PC-9 (cell line): ENCODE measurements at regions not wholly inside any gene's neighbourhood (a gene's known extent, or its start where the extent isn't known, plus 50 kb on each side); places are given as distances from the start of the nearest gene placed in this dataset.

ENCODE experiments used
- BruUV-seq: library from RNA; stranded (reverse); fragments of 400-500 nt; replicated peaks from 2 replicates; lab custom pipeline; 2021; lab: Mats Ljungman, UMichigan
- CTCF ChIA-PET: fragments of 300-600 bp; sonication (Branson Sonifier 250); formaldehyde crosslinking; loops from one replicate; lab custom pipeline; 2022; ENCODE audit warnings: antibody characterized with exemption; lab: Charles Lee
- POLR2A ChIA-PET: fragments of 300-600 bp; sonication (Branson Sonifier 250); formaldehyde crosslinking; loops from one replicate; lab custom pipeline; 2022; ENCODE audit warnings: antibody characterized with exemption; ENCODE audit not compliant: unreplicated experiment; lab: Charles Lee
- DNase-seq, 2 experiments: peaks; one replicate each; pipeline versions ENCODE4 v3.0.0 to v3.0.0-alpha.2; 2015 to 2022; ENCODE audit warnings: mixed read lengths in 1 of 2
- H2AFZ ChIP-seq: fragments of 200-600 bp; sonication (generic); 2 replicates; pipeline ENCODE4 v1.8.1; 2017; ENCODE audit warnings: antibody characterized with exemption
- H3F3A ChIP-seq: fragments of 200-600 bp; sonication (generic); 2 replicates; pipeline ENCODE4 v1.8.1; 2017; ENCODE audit warnings: antibody characterized with exemption, mild to moderate bottlenecking, low read depth; ENCODE audit not compliant: insufficient read depth
- H3K27ac ChIP-seq: fragments of 200-600 bp; sonication (generic); 2 replicates; pipeline ENCODE4 v1.6.1; 2016; ENCODE audit warnings: mixed run types
- H3K27me3 ChIP-seq: fragments of 200-600 bp; sonication (generic); 2 replicates; pipeline ENCODE4 v1.6.1; 2016; ENCODE audit warnings: low read depth, mixed run types; ENCODE audit not compliant: insufficient read depth
- H3K36me3 ChIP-seq: fragments of 200-600 bp; sonication (generic); 2 replicates; pipeline ENCODE4 v1.6.1; 2016; ENCODE audit warnings: low read depth, mixed run types
- H3K4me1 ChIP-seq: fragments of 200-600 bp; sonication (generic); replicated peaks from 2 replicates; pipeline ENCODE4 v1.6.1; 2016; ENCODE audit warnings: mixed run types; ENCODE audit not compliant: insufficient read depth
- H3K4me2 ChIP-seq: fragments of 200-600 bp; sonication (generic); 2 replicates; pipeline ENCODE4 v1.6.1; 2017; ENCODE audit warnings: mixed run types
- H3K4me3 ChIP-seq: fragments of 200-600 bp; sonication (generic); 2 replicates; pipeline ENCODE4 v1.6.1; 2016; ENCODE audit warnings: mixed run types
- H3K79me2 ChIP-seq: fragments of 200-600 bp; sonication (generic); 2 replicates; pipeline ENCODE4 v1.6.1; 2017; ENCODE audit warnings: low read depth, mixed run types
- H3K9me2 ChIP-seq: fragments of 200-600 bp; sonication (generic); 2 replicates; pipeline ENCODE4 v1.8.1; 2017; ENCODE audit warnings: mild to moderate bottlenecking; ENCODE audit not compliant: insufficient read depth
- H3K9me3 ChIP-seq: fragments of 200-600 bp; sonication (generic); 2 replicates; pipeline ENCODE4 v1.8.1; 2016; ENCODE audit warnings: low read depth; ENCODE audit not compliant: insufficient read depth
- H4K20me1 ChIP-seq: fragments of 200-600 bp; sonication (generic); 2 replicates; pipeline ENCODE4 v1.8.1; 2017; ENCODE audit not compliant: insufficient read depth
- EZH2 ChIP-seq: fragments of 200-600 bp; sonication (generic); IDR thresholded peaks from 2 replicates; pipeline ENCODE4 v1.8.0; 2017; ENCODE audit warnings: antibody characterized with exemption, low read depth
- intact Hi-C: fragments of 100-400 bp; cut with micrococcal nuclease; formaldehyde crosslinking; loops from one replicate; pipeline ENCODE4 v1.10.0; 2022; ENCODE audit not compliant: unreplicated experiment
- TF ChIP-seq, protein P1 (sequence below): fragments of 200-600 bp; sonication (generic); conservative IDR thresholded peaks from 2 replicates; pipeline ENCODE4 v1.6.1; 2017; ENCODE audit warnings: mixed run types, antibody characterized with exemption, mild to moderate bottlenecking, moderate library complexity

DNA sequence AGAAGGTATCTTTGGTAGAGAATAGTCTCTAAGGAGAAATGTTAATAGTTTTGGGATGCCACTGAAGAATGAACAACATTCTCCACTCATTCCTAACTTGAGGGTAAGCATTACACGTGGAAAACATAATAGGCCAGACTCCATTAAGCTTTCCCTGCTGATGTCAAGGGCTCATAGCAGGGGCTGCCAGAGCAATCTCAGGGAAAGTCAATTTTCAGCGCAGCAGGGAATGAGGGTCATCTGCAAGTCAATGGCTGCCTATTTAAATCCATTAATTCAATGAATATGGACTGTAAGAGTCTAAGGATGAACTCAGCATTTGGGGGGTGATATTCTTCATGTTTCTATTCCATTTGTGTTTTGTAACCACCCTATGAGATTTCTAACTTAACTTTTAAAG, 144.2 kb upstream of the ARL4C start:
- Histone ChIP-seq H4K20me1 (no peaks in the 10 kb centered on the region), H3K4me1 (no peaks in the 10 kb centered on the region), H3F3A (no peaks in the 10 kb centered on the region), H3K27me3 (no peaks in the 10 kb centered on the region), H2AFZ (no peak overlapping the region), H3K27ac (no peak overlapping the region), H3K36me3 (no peaks in the 10 kb centered on the region), H3K9me3 (peaks cover 19% of the 10 kb centered on the region), H3K9me2 (no peaks in the 10 kb centered on the region), H3K4me2 (no peak overlapping the region), H3K4me3 (no peak overlapping the region), H3K79me2 (no peaks in the 10 kb centered on the region)
- no TSS peak for BruUV-seq
- no peak for TF ChIP-seq EZH2
- TF ChIP-seq, protein P1, sequence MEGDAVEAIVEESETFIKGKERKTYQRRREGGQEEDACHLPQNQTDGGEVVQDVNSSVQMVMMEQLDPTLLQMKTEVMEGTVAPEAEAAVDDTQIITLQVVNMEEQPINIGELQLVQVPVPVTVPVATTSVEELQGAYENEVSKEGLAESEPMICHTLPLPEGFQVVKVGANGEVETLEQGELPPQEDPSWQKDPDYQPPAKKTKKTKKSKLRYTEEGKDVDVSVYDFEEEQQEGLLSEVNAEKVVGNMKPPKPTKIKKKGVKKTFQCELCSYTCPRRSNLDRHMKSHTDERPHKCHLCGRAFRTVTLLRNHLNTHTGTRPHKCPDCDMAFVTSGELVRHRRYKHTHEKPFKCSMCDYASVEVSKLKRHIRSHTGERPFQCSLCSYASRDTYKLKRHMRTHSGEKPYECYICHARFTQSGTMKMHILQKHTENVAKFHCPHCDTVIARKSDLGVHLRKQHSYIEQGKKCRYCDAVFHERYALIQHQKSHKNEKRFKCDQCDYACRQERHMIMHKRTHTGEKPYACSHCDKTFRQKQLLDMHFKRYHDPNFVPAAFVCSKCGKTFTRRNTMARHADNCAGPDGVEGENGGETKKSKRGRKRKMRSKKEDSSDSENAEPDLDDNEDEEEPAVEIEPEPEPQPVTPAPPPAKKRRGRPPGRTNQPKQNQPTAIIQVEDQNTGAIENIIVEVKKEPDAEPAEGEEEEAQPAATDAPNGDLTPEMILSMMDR = no peak
- POLR2A ChIA-PET = no interaction called here
- CTCF ChIA-PET = no interaction called here
- intact Hi-C loops = no loop called here
- DNase-seq = no peak

DNA sequence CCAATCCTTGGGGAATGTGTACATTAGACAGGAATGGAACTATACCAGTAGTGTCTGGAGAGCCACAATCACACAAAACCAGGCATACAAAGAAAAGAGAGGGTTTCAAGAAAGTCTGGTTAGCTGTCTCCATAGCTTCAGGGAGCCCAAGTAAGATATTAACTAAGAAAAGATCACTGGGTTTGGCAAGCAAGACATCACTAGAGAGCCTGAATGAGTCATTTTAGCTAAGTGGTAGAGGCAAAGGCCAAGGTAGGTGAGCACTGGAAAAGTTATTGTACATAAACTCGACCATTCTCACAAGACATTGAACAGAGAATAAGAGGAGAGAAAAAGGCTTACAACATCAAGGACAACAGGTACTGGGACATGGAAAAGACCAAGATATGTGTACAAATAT, 143.8 kb upstream of the ARL4C start:
- Histone ChIP-seq H3K9me2 (no peaks in the 10 kb centered on the region), H3K9me3 (peaks cover 21% of the 10 kb centered on the region), H3F3A (no peaks in the 10 kb centered on the region), H3K27ac (no peak overlapping the region), H3K4me3 (no peak overlapping the region), H2AFZ (no peak overlapping the region), H3K4me2 (no peak overlapping the region), H3K4me1 (no peaks in the 10 kb centered on the region), H3K36me3 (no peaks in the 10 kb centered on the region), H3K79me2 (no peaks in the 10 kb centered on the region), H3K27me3 (no peaks in the 10 kb centered on the region), H4K20me1 (no peaks in the 10 kb centered on the region)
- POLR2A ChIA-PET = no interaction called here
- no TSS peak for BruUV-seq
- CTCF ChIA-PET = no interaction called here
- peak in 1 of 2 experiments; percentile 4 for DNase-seq
- TF ChIP-seq EZH2 = no peak
- TF ChIP-seq, protein P1 = no peak
- intact Hi-C loops = no loop called here

DNA sequence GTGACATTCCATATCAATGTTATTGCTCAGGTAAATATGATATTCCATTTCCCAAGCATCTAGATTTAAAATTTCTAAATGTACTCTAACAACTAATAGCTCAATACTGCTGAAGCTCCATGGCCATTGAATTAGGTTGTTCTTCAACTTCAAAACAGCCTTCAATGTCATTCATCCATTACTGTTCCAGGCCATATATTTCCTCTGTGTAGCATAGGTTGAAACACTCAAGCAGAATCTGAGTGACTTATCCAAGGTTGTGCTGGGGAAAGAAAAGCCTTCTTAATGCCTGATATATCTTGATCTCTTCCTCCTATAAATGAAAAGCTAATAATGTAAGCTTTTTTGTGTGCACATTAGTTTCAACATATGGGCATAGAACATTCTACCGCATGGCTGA, 142.1 kb upstream of the ARL4C start:
- H3K36me3 ChIP-seq = no peaks in the 10 kb centered on the region
- H3K79me2 ChIP-seq = no peaks in the 10 kb centered on the region
- DNase-seq = no peak
- BruUV-seq = no TSS peak
- no peak overlapping the region for H3K27ac ChIP-seq
- H2AFZ ChIP-seq = no peak overlapping the region
- ChIA-PET CTCF (no interaction called here), POLR2A (no interaction called here)
- no peak overlapping the region for H3K4me3 ChIP-seq
- TF ChIP-seq EZH2 = no peak
- TF ChIP-seq, protein P1 = no peak
- H3K4me1 ChIP-seq = peaks cover 9% of the 10 kb centered on the region
- no peaks in the 10 kb centered on the region for H3K27me3 ChIP-seq
- H3K9me2 ChIP-seq = no peaks in the 10 kb centered on the region
- H3K4me2 ChIP-seq = no peak overlapping the region
- intact Hi-C loops = no loop called here
- no peaks in the 10 kb centered on the region; the same call in 1 of the 2 replicates for H3F3A ChIP-seq
- H4K20me1 ChIP-seq = no peaks in the 10 kb centered on the region
- peaks cover 23% of the 10 kb centered on the region for H3K9me3 ChIP-seq
